Sigmoid colon (tissue), 4 donors: ENCODE measurements at regions not wholly inside any gene's neighbourhood (a gene's known extent, or its start where the extent isn't known, plus 50 kb on each side); places are given as distances from the start of the nearest gene placed in this dataset.

Experiments used
- EP300 ChIP-seq, 4 donors: sonication (generic); formaldehyde crosslinking; IDR thresholded peaks; one replicate each; pipeline ENCODE4 v1.6.1; 2017; ENCODE audit warnings: antibody characterized with exemption in 4 of 4
- POLR2A ChIP-seq, 2 donors: fragments of 450-650 bp; IDR thresholded peaks; one replicate each; pipeline ENCODE4 v1.6.1; 2016; ENCODE audit warnings: antibody characterized with exemption in 2 of 2, mild to moderate bottlenecking in 2 of 2, moderate library complexity in 2 of 2
- POLR2AphosphoS5 ChIP-seq, 4 donors: sonication (generic); formaldehyde crosslinking; IDR thresholded peaks; one replicate each; pipeline ENCODE4 v1.6.1; 2017; ENCODE audit warnings: antibody characterized with exemption in 4 of 4
- TF ChIP-seq, protein P1 (sequence below), 4 experiments: fragments of 450-650 bp in 3 of 4; fragments of 200-600 bp in 1 of 4; IDR thresholded peaks; one replicate each; pipeline ENCODE4 v1.5.1; 2016 to 2019; ENCODE audit warnings: antibody characterized with exemption in 4 of 4, mild to moderate bottlenecking in 3 of 4, moderate library complexity in 2 of 4

GRCh38 chr7:46572691-46573090, 651.6 kb upstream of the IGFBP3 start:
- TF ChIP-seq, protein P1, sequence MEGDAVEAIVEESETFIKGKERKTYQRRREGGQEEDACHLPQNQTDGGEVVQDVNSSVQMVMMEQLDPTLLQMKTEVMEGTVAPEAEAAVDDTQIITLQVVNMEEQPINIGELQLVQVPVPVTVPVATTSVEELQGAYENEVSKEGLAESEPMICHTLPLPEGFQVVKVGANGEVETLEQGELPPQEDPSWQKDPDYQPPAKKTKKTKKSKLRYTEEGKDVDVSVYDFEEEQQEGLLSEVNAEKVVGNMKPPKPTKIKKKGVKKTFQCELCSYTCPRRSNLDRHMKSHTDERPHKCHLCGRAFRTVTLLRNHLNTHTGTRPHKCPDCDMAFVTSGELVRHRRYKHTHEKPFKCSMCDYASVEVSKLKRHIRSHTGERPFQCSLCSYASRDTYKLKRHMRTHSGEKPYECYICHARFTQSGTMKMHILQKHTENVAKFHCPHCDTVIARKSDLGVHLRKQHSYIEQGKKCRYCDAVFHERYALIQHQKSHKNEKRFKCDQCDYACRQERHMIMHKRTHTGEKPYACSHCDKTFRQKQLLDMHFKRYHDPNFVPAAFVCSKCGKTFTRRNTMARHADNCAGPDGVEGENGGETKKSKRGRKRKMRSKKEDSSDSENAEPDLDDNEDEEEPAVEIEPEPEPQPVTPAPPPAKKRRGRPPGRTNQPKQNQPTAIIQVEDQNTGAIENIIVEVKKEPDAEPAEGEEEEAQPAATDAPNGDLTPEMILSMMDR (IDR thresholded peaks at IDR 0.05), result no peak
- TF ChIP-seq EP300 (IDR thresholded peaks at IDR 0.05), result no peak
- TF ChIP-seq POLR2A (IDR thresholded peaks at IDR 0.05), result no peak
- TF ChIP-seq POLR2AphosphoS5 (IDR thresholded peaks at IDR 0.05), result no peak
